WTC11 (cell line): ENCODE measurements at regions not wholly inside any gene's neighbourhood (a gene's known extent, or its start where the extent isn't known, plus 50 kb on each side); places are given as distances from the start of the nearest gene placed in this dataset.

Experiments
- ATAC-seq: fragments of 200-7000 bp; cut with Tn5 transposase; 2 replicates; pipeline ENCODE4 v1.10.0; 2021; ENCODE audit warnings: mild to moderate bottlenecking, moderate library complexity
- CTCF ChIA-PET: fragments of 300-600 bp; sonication (Branson Sonifier 250); formaldehyde crosslinking; loops from one replicate; lab custom pipeline; 2021; ENCODE audit warnings: antibody characterized with exemption; lab: Charles Lee
- POLR2A ChIA-PET: fragments of 350-600 bp; sonication (Branson Sonifier 250); formaldehyde crosslinking; loops from one replicate; lab custom pipeline; 2021; ENCODE audit warnings: antibody characterized with exemption; lab: Charles Lee
- DNase-seq: peaks from one replicate; pipeline ENCODE4 v3.0.0; 2021; ENCODE audit warnings: low spot score
- H3K27ac Mint-ChIP-seq: 2 replicates; pipeline ENCODE4 v1.8.0; 2021; ENCODE audit warnings: mixed read lengths
- H3K27me3 Mint-ChIP-seq: 2 replicates; pipeline ENCODE4 v1.8.0; 2021; ENCODE audit warnings: low read depth, mild to moderate bottlenecking, moderate library complexity, mixed read lengths
- H3K36me3 Mint-ChIP-seq: 2 replicates; pipeline ENCODE4 v1.8.0; 2021; ENCODE audit warnings: mixed read lengths
- H3K4me1 Mint-ChIP-seq: 2 replicates; pipeline ENCODE4 v1.8.0; 2022; ENCODE audit warnings: mixed read lengths
- H3K4me3 Mint-ChIP-seq: 2 replicates; pipeline ENCODE4 v1.8.0; 2021; ENCODE audit warnings: mild to moderate bottlenecking, moderate library complexity, mixed read lengths
- H3K9me3 Mint-ChIP-seq: 2 replicates; pipeline ENCODE4 v1.8.0; 2021; ENCODE audit warnings: mixed read lengths
- ATF1 ChIP-seq: sonication (generic); formaldehyde crosslinking; IDR thresholded peaks from 2 replicates; pipeline ENCODE4 v1.8.1; 2023; ENCODE audit warnings: mild to moderate bottlenecking, moderate library complexity, missing genetic modification reagents
- ATF6 ChIP-seq: sonication (generic); formaldehyde crosslinking; IDR thresholded peaks from 2 replicates; pipeline ENCODE4 v1.8.1; 2023; ENCODE audit warnings: mild to moderate bottlenecking, missing genetic modification reagents
- CREB1 ChIP-seq: sonication (generic); formaldehyde crosslinking; IDR thresholded peaks from 2 replicates; pipeline ENCODE4 v1.8.0; 2023; ENCODE audit warnings: mild to moderate bottlenecking, missing genetic modification reagents
- ETV6 ChIP-seq: sonication (generic); formaldehyde crosslinking; IDR thresholded peaks from 2 replicates; pipeline ENCODE4 v1.8.1; 2022; ENCODE audit warnings: mild to moderate bottlenecking, missing genetic modification reagents
- MXD4 ChIP-seq: fragments of 250-450 bp; sonication (Bioruptor Pico); IDR thresholded peaks from 2 replicates; pipeline ENCODE4 v1.8.0; 2021; ENCODE audit warnings: mild to moderate bottlenecking, moderate library complexity, borderline replicate concordance
- NR1H2 ChIP-seq: sonication (generic); formaldehyde crosslinking; IDR thresholded peaks from 2 replicates; pipeline ENCODE4 v1.9.0; 2021; ENCODE audit warnings: mild to moderate bottlenecking, moderate library complexity, missing genetic modification reagents
- NR3C1 ChIP-seq: sonication (generic); formaldehyde crosslinking; conservative IDR thresholded peaks from 2 replicates; pipeline ENCODE4 v1.8.1; 2023; ENCODE audit warnings: low read depth, mild to moderate bottlenecking, missing genetic modification reagents
- OVOL2 ChIP-seq: fragments of 250-450 bp; sonication (Bioruptor Pico); IDR thresholded peaks from 2 replicates; pipeline ENCODE4 v1.9.0; 2021; ENCODE audit warnings: mild to moderate bottlenecking, borderline replicate concordance
- SMAD3 ChIP-seq: sonication (generic); formaldehyde crosslinking; IDR thresholded peaks from 2 replicates; pipeline ENCODE4 v1.8.0; 2022; ENCODE audit warnings: missing genetic modification reagents, mild to moderate bottlenecking, borderline replicate concordance
- SOX15 ChIP-seq: fragments of 250-450 bp; sonication (Bioruptor Pico); IDR thresholded peaks from 2 replicates; pipeline ENCODE4 v1.9.0; 2021; ENCODE audit warnings: mild to moderate bottlenecking
- TEAD1 ChIP-seq: sonication (generic); formaldehyde crosslinking; IDR thresholded peaks from 2 replicates; pipeline ENCODE4 v1.8.0; 2022; ENCODE audit warnings: mild to moderate bottlenecking, missing genetic modification reagents
- USF2 ChIP-seq: sonication (generic); formaldehyde crosslinking; IDR thresholded peaks from 2 replicates; pipeline ENCODE4 v1.8.1; 2023; ENCODE audit warnings: mild to moderate bottlenecking, missing genetic modification reagents, moderate library complexity
- ZBTB21 ChIP-seq: sonication (generic); formaldehyde crosslinking; IDR thresholded peaks from 2 replicates; pipeline ENCODE4 v1.8.1; 2023; ENCODE audit warnings: mild to moderate bottlenecking, missing genetic modification reagents, borderline replicate concordance
- ZMAT4 ChIP-seq: fragments of 250-450 bp; sonication (Bioruptor Pico); IDR thresholded peaks from 2 replicates; pipeline ENCODE4 v1.9.0; 2021; ENCODE audit warnings: mild to moderate bottlenecking
- ZNF138 ChIP-seq: sonication (generic); formaldehyde crosslinking; conservative IDR thresholded peaks from 2 replicates; pipeline ENCODE4 v1.8.1; 2022; ENCODE audit warnings: mild to moderate bottlenecking, moderate library complexity, missing genetic modification reagents
- ZNF281 ChIP-seq: sonication (generic); formaldehyde crosslinking; IDR thresholded peaks from 2 replicates; pipeline ENCODE4 v1.8.0; 2023; ENCODE audit warnings: mild to moderate bottlenecking, missing genetic modification reagents
- ZNF671 ChIP-seq: fragments of 250-450 bp; sonication (Bioruptor Pico); IDR thresholded peaks from 2 replicates; pipeline ENCODE4 v1.8.0; 2021; ENCODE audit warnings: mild to moderate bottlenecking
- ZSCAN18 ChIP-seq: fragments of 250-450 bp; sonication (Bioruptor Pico); IDR thresholded peaks from 2 replicates; pipeline ENCODE4 v2.1.2; 2022; ENCODE audit warnings: mild to moderate bottlenecking, moderate library complexity
- TF ChIP-seq, protein P1 (sequence below): fragments of 250-450 bp; sonication (Bioruptor Pico); IDR thresholded peaks from 2 replicates; pipeline ENCODE4 v1.9.0; 2021; ENCODE audit warnings: moderate library complexity, mild to moderate bottlenecking, inconsistent platforms, borderline replicate concordance
- TF ChIP-seq, protein P2 (sequence below): sonication (generic); formaldehyde crosslinking; IDR thresholded peaks from 2 replicates; pipeline ENCODE4 v1.8.0; 2023; ENCODE audit warnings: missing genetic modification reagents, mild to moderate bottlenecking, borderline replicate concordance

DNA sequence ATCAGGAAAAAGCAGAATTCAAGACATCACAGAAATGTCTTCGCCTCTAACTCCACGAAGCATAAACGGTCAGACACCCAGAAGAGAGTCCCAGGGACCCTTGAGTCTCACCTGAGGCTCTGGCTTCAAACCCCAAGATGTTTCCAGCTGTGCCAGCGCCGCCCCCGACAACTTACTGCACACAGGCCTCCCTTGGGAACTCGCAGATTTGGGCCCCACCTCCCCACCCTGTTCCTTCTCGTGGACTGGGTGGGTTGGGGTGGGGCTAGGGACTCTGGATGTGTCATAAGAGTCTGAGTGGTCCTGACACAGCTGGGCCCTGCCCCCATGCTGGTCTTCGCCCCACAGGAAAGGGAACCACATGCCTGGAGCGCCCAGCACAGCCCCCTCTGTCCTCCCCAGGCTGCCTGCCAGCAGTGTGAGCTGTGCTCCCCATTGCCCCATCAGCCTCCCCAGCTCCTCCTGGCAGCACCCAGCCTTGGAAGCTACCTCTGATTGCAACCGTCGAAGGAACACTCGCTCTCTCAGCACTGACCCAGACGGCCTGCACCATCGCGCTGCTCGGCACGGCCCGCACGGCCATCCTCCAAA lies 147.5 kb downstream of the CRYBB2 start:
- no peak overlapping the region for H3K27ac Mint-ChIP-seq
- TF ChIP-seq ATF6 (CRISPR knock-in tag) (no peak), ZNF671 (no peak), CREB1 (CRISPR knock-in tag) (no peak), MXD4 (no peak), OVOL2 (CRISPR knock-in tag) (no peak)
- TF ChIP-seq, protein P1, sequence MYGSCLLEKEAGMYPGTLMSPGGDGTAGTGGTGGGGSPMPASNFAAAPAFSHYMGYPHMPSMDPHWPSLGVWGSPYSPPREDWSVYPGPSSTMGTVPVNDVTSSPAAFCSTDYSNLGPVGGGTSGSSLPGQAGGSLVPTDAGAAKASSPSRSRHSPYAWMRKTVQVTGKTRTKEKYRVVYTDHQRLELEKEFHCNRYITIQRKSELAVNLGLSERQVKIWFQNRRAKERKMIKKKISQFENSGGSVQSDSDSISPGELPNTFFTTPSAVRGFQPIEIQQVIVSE = no peak
- no peak for ATAC-seq
- no peaks in the 10 kb centered on the region for H3K4me1 Mint-ChIP-seq
- ChIA-PET CTCF (no interaction called here), POLR2A (no interaction called here)
- H3K4me3 Mint-ChIP-seq = no peak overlapping the region
- no peaks in the 10 kb centered on the region for H3K9me3 Mint-ChIP-seq
- DNase-seq = no peak
- no peaks in the 10 kb centered on the region for H3K36me3 Mint-ChIP-seq
- H3K27me3 Mint-ChIP-seq = no peaks in the 10 kb centered on the region

DNA sequence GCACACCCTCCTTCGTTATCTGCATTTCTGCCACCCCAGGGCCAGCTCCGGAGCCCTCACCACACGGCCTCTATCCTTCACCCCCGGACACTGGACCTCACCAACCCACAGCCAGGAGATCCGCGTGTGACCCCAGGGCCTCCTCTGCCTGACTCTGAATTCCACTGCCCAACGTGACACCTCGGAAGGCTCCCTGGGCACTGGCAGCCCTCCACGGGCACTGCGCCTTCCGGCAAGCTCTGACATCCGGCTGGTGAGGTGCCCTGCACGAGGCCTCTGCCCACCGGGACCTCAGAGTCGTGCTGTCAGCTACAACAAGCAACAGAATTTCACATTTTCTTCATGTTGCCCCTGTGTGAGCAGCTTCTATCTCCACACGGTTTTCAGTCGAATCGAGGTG lies 148.3 kb downstream of the CRYBB2 start:
- no peak for DNase-seq
- Mint-ChIP-seq H3K36me3 (no peaks in the 10 kb centered on the region), H3K9me3 (no peaks in the 10 kb centered on the region), H3K27me3 (no peaks in the 10 kb centered on the region), H3K27ac (peak overlapping the region; percentile 15; the same call in 1 of the 2 replicates), H3K4me1 (no peaks in the 10 kb centered on the region), H3K4me3 (no peak overlapping the region)
- ChIA-PET POLR2A (no interaction called here), CTCF (no interaction called here)
- TF ChIP-seq, protein P2, sequence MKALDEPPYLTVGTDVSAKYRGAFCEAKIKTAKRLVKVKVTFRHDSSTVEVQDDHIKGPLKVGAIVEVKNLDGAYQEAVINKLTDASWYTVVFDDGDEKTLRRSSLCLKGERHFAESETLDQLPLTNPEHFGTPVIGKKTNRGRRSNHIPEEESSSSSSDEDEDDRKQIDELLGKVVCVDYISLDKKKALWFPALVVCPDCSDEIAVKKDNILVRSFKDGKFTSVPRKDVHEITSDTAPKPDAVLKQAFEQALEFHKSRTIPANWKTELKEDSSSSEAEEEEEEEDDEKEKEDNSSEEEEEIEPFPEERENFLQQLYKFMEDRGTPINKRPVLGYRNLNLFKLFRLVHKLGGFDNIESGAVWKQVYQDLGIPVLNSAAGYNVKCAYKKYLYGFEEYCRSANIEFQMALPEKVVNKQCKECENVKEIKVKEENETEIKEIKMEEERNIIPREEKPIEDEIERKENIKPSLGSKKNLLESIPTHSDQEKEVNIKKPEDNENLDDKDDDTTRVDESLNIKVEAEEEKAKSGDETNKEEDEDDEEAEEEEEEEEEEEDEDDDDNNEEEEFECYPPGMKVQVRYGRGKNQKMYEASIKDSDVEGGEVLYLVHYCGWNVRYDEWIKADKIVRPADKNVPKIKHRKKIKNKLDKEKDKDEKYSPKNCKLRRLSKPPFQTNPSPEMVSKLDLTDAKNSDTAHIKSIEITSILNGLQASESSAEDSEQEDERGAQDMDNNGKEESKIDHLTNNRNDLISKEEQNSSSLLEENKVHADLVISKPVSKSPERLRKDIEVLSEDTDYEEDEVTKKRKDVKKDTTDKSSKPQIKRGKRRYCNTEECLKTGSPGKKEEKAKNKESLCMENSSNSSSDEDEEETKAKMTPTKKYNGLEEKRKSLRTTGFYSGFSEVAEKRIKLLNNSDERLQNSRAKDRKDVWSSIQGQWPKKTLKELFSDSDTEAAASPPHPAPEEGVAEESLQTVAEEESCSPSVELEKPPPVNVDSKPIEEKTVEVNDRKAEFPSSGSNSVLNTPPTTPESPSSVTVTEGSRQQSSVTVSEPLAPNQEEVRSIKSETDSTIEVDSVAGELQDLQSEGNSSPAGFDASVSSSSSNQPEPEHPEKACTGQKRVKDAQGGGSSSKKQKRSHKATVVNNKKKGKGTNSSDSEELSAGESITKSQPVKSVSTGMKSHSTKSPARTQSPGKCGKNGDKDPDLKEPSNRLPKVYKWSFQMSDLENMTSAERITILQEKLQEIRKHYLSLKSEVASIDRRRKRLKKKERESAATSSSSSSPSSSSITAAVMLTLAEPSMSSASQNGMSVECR (CRISPR knock-in tag) = no peak
- no peak for ATAC-seq

DNA sequence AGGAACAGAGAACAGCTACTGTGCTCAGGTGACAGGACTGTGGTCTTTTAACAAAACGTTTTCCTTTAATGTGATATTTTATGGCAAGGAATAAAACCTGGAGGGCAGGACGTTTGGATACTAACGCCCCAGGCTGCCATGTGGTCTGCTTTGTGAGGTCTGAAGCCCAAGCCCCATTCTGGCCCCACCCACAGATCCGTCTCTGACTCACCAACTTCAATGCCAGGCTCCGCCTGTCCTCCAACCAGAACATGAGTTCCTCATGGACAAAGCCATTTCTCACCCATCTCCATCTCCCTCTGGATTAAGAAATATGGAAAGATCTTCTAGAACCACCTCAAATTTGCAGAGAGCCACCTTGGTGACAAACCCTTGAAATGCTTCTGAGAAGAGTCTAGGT lies 148.8 kb downstream of the CRYBB2 start:
- no peak for DNase-seq
- Mint-ChIP-seq H3K4me3 (no peak overlapping the region), H3K27ac (no peak overlapping the region), H3K27me3 (no peaks in the 10 kb centered on the region), H3K36me3 (no peaks in the 10 kb centered on the region), H3K9me3 (no peaks in the 10 kb centered on the region), H3K4me1 (no peaks in the 10 kb centered on the region)
- no peak for ATAC-seq
- ChIA-PET POLR2A (no interaction called here), CTCF (no interaction called here)
- TF ChIP-seq ATF1 (CRISPR knock-in tag) = no peak
- no peak for TF ChIP-seq SMAD3 (CRISPR knock-in tag)
- TF ChIP-seq ZMAT4 (CRISPR knock-in tag) = no peak
- no peak for TF ChIP-seq ZBTB21 (CRISPR knock-in tag)
- TF ChIP-seq TEAD1 (CRISPR knock-in tag) = no peak
- TF ChIP-seq USF2 (CRISPR knock-in tag) = no peak
- TF ChIP-seq NR3C1 = no peak
- TF ChIP-seq ZNF281 (CRISPR knock-in tag) = no peak
- TF ChIP-seq SOX15 = no peak
- no peak for TF ChIP-seq MXD4
- no peak for TF ChIP-seq ZSCAN18 (CRISPR knock-in tag)
- TF ChIP-seq NR1H2 (CRISPR knock-in tag) = no peak
- TF ChIP-seq ETV6 = no peak
- TF ChIP-seq ZNF138 (CRISPR knock-in tag) = no peak
